Mesothelial cell of epicardium (in vitro differentiated cells): ENCODE measurements at regions not wholly inside any gene's neighbourhood (a gene's known extent, or its start where the extent isn't known, plus 50 kb on each side); places are given as distances from the start of the nearest gene placed in this dataset.

Source experiments
- DNase-seq, 2 experiments: peaks; one replicate each; pipeline ENCODE4 v3.0.0; 2021; ENCODE audit warnings: low spot score in 2 of 2; ENCODE audit not compliant: unreplicated experiment in 2 of 2
- H3K27ac Mint-ChIP-seq: 2 replicates; pipeline ENCODE4 v1.8.0; 2021; ENCODE audit warnings: mixed read lengths
- H3K27me3 Mint-ChIP-seq: 2 replicates; pipeline ENCODE4 v1.8.0; 2021; ENCODE audit warnings: low read depth, mixed read lengths
- H3K36me3 Mint-ChIP-seq: 2 replicates; pipeline ENCODE4 v1.8.0; 2021; ENCODE audit warnings: mixed read lengths
- H3K4me1 Mint-ChIP-seq: 2 replicates; pipeline ENCODE4 v1.8.0; 2021; ENCODE audit warnings: mixed read lengths
- H3K4me3 Mint-ChIP-seq: 2 replicates; pipeline ENCODE4 v1.8.0; 2021; ENCODE audit warnings: mild to moderate bottlenecking, moderate library complexity, mixed read lengths
- H3K9me3 Mint-ChIP-seq: 2 replicates; pipeline ENCODE4 v1.8.0; 2021; ENCODE audit warnings: mixed read lengths
- TF ChIP-seq, protein P1 (sequence below): fragments of 200-600 bp; sonication (generic); IDR thresholded peaks from one replicate; pipeline ENCODE4 v1.5.0; 2021; ENCODE audit warnings: antibody characterized with exemption; ENCODE audit not compliant: unreplicated experiment

DNA sequence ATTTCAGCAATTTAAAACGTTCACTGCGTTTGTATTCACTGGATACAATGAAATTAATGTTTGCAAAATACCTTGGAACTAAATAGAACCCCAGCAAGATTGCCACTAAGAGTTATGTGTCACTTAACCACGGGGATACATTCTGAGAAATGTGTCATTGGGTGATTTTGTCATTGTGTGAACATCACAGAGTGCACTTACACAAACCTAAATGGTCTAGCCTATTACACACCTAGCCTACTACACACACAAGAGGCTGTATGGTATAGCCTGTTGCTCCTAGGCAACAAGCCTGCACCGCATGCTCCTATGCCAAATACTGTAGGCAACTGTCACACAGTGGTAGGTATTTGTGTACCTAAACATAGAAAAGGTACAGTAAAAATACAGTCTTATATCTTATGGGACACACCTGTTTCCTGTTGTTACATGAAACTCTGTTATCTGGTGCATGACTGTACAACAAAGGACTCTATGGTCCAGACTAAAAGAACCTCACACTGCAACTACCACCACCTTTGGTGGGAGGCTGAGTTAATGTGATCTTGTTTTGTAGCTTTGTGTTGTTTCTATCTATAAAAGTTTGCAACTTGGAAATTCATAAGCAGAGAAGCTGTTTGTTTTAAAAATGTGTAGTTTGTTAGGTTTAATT lies 92.2 kb upstream of the NTRK3 start:
- Mint-ChIP-seq H3K4me3 (no peak overlapping the region), H3K9me3 (peaks cover 21% of the 10 kb centered on the region), H3K27me3 (peaks cover 26% of the 10 kb centered on the region), H3K36me3 (no peaks in the 10 kb centered on the region), H3K4me1 (peaks cover 2% of the 10 kb centered on the region), H3K27ac (no peak overlapping the region)
- DNase-seq = no peak
- TF ChIP-seq, protein P1, sequence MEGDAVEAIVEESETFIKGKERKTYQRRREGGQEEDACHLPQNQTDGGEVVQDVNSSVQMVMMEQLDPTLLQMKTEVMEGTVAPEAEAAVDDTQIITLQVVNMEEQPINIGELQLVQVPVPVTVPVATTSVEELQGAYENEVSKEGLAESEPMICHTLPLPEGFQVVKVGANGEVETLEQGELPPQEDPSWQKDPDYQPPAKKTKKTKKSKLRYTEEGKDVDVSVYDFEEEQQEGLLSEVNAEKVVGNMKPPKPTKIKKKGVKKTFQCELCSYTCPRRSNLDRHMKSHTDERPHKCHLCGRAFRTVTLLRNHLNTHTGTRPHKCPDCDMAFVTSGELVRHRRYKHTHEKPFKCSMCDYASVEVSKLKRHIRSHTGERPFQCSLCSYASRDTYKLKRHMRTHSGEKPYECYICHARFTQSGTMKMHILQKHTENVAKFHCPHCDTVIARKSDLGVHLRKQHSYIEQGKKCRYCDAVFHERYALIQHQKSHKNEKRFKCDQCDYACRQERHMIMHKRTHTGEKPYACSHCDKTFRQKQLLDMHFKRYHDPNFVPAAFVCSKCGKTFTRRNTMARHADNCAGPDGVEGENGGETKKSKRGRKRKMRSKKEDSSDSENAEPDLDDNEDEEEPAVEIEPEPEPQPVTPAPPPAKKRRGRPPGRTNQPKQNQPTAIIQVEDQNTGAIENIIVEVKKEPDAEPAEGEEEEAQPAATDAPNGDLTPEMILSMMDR = no peak

DNA sequence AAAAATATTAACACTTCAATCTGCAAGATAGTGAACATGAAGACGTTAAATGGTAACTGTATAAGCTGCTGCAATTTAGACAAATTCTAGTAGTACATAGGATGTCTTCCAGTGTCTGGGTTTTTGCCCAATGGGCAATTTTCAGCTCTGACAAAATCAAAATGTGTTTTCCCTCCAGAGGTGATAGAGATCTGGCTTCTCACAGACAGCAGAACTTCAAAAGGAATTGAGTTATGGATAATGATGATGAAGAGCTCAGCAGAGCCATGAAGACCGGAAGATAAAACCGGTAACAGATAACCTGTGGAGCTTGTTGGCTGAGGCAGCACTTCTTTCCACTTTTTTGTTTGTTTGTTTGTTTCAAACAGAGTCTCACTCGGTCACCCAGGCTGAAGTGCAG lies 89.4 kb upstream of the NTRK3 start:
- H3K27ac Mint-ChIP-seq = no peak overlapping the region
- H3K9me3 Mint-ChIP-seq = no peaks in the 10 kb centered on the region
- TF ChIP-seq, protein P1 = no peak
- peaks cover 26% of the 10 kb centered on the region for H3K27me3 Mint-ChIP-seq
- H3K36me3 Mint-ChIP-seq = no peaks in the 10 kb centered on the region
- H3K4me1 Mint-ChIP-seq = peaks cover 2% of the 10 kb centered on the region
- no peak overlapping the region for H3K4me3 Mint-ChIP-seq
- no peak for DNase-seq

DNA sequence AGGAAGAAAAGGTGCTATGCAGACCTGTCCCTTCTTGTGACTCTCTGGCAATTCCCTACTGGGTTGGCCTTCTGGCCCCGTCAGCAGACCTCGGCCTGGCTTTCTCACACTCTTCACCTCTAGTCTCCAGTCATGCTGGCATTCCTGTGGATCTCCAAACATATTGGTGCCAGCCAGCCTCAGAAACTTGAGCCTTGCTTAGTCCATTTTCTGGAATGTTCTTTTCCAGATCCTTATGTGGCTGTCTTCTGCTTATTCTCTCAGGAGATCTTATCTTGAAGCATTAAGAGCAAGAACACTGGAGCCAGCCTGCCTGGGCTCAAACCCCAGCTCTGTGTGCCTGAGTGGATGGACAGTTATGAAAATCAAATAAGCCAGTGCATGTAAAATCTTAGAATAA lies 88.2 kb upstream of the NTRK3 start:
- peaks cover 19% of the 10 kb centered on the region for H3K27me3 Mint-ChIP-seq
- no peak overlapping the region for H3K27ac Mint-ChIP-seq
- no peak for DNase-seq
- TF ChIP-seq, protein P1 = no peak
- no peaks in the 10 kb centered on the region for H3K36me3 Mint-ChIP-seq
- H3K4me1 Mint-ChIP-seq = peaks cover 2% of the 10 kb centered on the region
- H3K4me3 Mint-ChIP-seq = no peak overlapping the region
- H3K9me3 Mint-ChIP-seq = peaks cover 5% of the 10 kb centered on the region

DNA sequence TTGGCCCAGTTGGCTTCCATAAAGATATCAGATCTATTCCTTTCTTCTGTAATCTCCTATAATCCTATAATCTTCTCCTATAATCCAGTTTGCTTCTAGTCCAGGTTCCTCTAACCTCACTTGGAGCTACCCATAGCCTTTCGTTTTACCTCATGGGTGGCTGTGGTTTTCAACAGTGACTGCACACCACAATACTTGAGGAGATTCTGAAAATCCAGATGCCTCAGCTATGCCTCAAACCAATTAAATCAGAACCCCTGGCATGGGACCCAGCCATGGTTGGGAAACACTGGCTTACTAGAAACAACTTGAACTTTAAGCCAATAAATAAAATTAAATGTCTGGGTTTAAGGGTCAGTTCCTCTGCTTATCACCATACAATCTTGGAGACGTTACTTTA lies 86.1 kb upstream of the NTRK3 start:
- H3K9me3 Mint-ChIP-seq = peaks cover 5% of the 10 kb centered on the region
- no peaks in the 10 kb centered on the region for H3K36me3 Mint-ChIP-seq
- H3K4me1 Mint-ChIP-seq = peaks cover 2% of the 10 kb centered on the region
- H3K4me3 Mint-ChIP-seq = no peak overlapping the region
- H3K27ac Mint-ChIP-seq = no peak overlapping the region
- no peak for DNase-seq
- peaks cover 18% of the 10 kb centered on the region for H3K27me3 Mint-ChIP-seq
- TF ChIP-seq, protein P1 = no peak

DNA sequence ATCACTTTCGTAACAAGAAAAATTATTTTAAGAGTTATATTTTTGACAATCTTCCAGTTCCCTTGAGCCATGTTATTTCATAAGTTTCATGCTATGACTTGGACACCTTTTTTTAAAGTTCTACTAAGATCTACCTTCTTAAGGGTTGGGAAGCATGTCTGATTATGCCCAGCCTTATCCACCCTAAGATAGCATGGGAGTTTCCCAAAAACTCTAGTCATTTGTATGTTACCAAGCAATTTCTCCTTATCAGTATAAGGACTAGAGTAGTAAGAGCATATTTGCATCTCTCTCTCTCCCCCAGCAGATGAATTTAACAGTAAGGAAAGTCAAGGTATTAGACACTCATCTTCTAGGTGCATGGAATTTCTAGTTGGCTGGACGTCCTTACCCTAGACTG lies 85.1 kb upstream of the NTRK3 start:
- H3K27me3 Mint-ChIP-seq = peaks cover 16% of the 10 kb centered on the region
- H3K9me3 Mint-ChIP-seq = peaks cover 5% of the 10 kb centered on the region
- TF ChIP-seq, protein P1 = no peak
- H3K4me3 Mint-ChIP-seq = no peak overlapping the region
- H3K4me1 Mint-ChIP-seq = peaks cover 2% of the 10 kb centered on the region
- no peaks in the 10 kb centered on the region for H3K36me3 Mint-ChIP-seq
- no peak for DNase-seq
- H3K27ac Mint-ChIP-seq = no peak overlapping the region

DNA sequence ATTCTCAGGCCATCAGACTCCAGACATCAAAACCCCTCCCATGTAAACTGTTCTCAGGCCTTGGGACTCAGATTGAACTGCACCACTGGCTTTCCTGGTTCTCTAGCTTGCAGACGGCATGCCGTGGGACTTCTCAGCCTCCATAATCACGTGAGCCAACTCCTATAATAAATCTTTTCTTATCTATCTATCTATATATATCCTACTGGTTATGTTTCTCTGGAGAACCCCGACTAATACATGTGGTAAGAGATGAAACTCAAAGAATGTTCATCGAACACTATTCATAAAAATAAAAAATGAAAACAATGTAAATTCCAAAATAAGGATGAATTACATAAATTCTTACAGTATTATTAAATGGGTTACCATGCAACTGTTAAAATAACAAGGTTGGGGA lies 84.5 kb upstream of the NTRK3 start:
- Mint-ChIP-seq H3K9me3 (peaks cover 5% of the 10 kb centered on the region), H3K27me3 (peaks cover 16% of the 10 kb centered on the region), H3K27ac (no peak overlapping the region), H3K4me1 (peaks cover 1% of the 10 kb centered on the region), H3K4me3 (no peak overlapping the region), H3K36me3 (no peaks in the 10 kb centered on the region)
- DNase-seq = no peak
- TF ChIP-seq, protein P1 = no peak
